ENCODE measurements at regions not wholly inside any gene's neighbourhood (a gene's known extent, or its start where the extent isn't known, plus 50 kb on each side); places are given as distances from the start of the nearest gene placed in this dataset.
A peak's percentile ranks its signal among the peaks of the same experiment; 100 is the strongest.

GRCh38 chr19:46911456-46911855 lies 50.7 kb downstream of the ARHGAP35 start:
- no peak for DNase-seq

GRCh38 chr19:46913198-46913851 lies 52.5 kb downstream of the ARHGAP35 start:
- DNase-seq = no peak

GRCh38 chr19:46913852-46914430 lies 53.1 kb downstream of the ARHGAP35 start:
- DNase-seq = no peak

- no peak for DNase-seq
Measured at GRCh38 chr19:46915386-46915785, 54.6 kb downstream of the ARHGAP35 start.

- peak; percentile 50 for DNase-seq
Measured at GRCh38 chr19:46917002-46917401, 56.2 kb downstream of the ARHGAP35 start.

GRCh38 chr19:46919324-46919723 lies 58.5 kb downstream of the ARHGAP35 start:
- peak; percentile 41 for DNase-seq

- DNase-seq = no peak
Measured at GRCh38 chr19:46920362-46920761, 59.6 kb downstream of the ARHGAP35 start.

- DNase-seq = no peak
Measured at GRCh38 chr19:46921071-46921470, 60.3 kb downstream of the ARHGAP35 start.

- no peak for DNase-seq
Measured at GRCh38 chr19:46922465-46922864, 61.7 kb downstream of the ARHGAP35 start.

GRCh38 chr19:46924874-46925547 lies 64.2 kb downstream of the ARHGAP35 start:
- peak; percentile 59 for DNase-seq

GRCh38 chr19:46925548-46925950 lies 64.8 kb downstream of the ARHGAP35 start:
- DNase-seq = no peak

- no peak for DNase-seq
Measured at GRCh38 chr19:46926170-46927071, 65.6 kb downstream of the ARHGAP35 start.

GRCh38 chr19:46927106-46927505 lies 66.3 kb downstream of the ARHGAP35 start:
- DNase-seq = no peak

- DNase-seq = no peak
Measured at GRCh38 chr19:46927893-46928292, 67.1 kb downstream of the ARHGAP35 start.

- no peak for DNase-seq
Measured at GRCh38 chr19:46928951-46929350, 68.2 kb downstream of the ARHGAP35 start.

- DNase-seq = no peak
Measured at GRCh38 chr19:46931202-46931601, 70.4 kb downstream of the ARHGAP35 start.

- DNase-seq = no peak
Measured at GRCh38 chr19:46932346-46932745, 71.5 kb downstream of the ARHGAP35 start.

- DNase-seq = no peak
Measured at GRCh38 chr19:46935066-46935663, 74.4 kb downstream of the ARHGAP35 start.

- no peak for DNase-seq
Measured at GRCh38 chr19:46943150-46943946, 76.3 kb upstream of the NPAS1 start.

GRCh38 chr19:46944123-46944748 lies 75.4 kb upstream of the NPAS1 start:
- DNase-seq = no peak

- DNase-seq = no peak
Measured at GRCh38 chr19:46944918-46945628, 74.6 kb upstream of the NPAS1 start.

Measured in activated CD4-positive, alpha-beta T cell treated with anti-CD3 and anti-CD28 coated beads, Interleukin-2, amount 50 U/mL, for 16 hours (primary cell).